GM23338 (cell line): ENCODE measurements at regions not wholly inside any gene's neighbourhood (a gene's known extent, or its start where the extent isn't known, plus 50 kb on each side); places are given as distances from the start of the nearest gene placed in this dataset.

Source experiments
- ATAC-seq: fragments of 200-7000 bp; cut with Tn5 transposase; 3 replicates; pipeline ENCODE4 v1.9.1; 2020
- DNase-seq: peaks from one replicate; pipeline ENCODE4 v3.0.0-alpha.2; 2015; ENCODE audit warnings: low spot score
- H2AFZ ChIP-seq: fragments of 200-600 bp; sonication (generic); 2 replicates; pipeline ENCODE4 v1.8.0; 2016; ENCODE audit warnings: antibody characterized with exemption, mild to moderate bottlenecking, moderate library complexity
- H3F3A ChIP-seq: fragments of 200-600 bp; sonication (generic); replicated peaks from 2 replicates; pipeline ENCODE4 v1.8.0; 2017; ENCODE audit warnings: antibody characterized with exemption, mixed run types, low read depth
- H3K27ac ChIP-seq: fragments of 200-600 bp; sonication (generic); 2 replicates; pipeline ENCODE4 v1.6.1; 2016; ENCODE audit warnings: low read depth
- H3K27me3 ChIP-seq: fragments of 200-600 bp; sonication (generic); 2 replicates; pipeline ENCODE4 v1.8.0; 2016; ENCODE audit warnings: mild to moderate bottlenecking, mixed run types, moderate library complexity; ENCODE audit not compliant: insufficient read depth
- H3K36me3 ChIP-seq: fragments of 200-600 bp; sonication (generic); 2 replicates; pipeline ENCODE4 v1.8.0; 2016; ENCODE audit warnings: mild to moderate bottlenecking; ENCODE audit not compliant: insufficient read depth
- H3K4me1 ChIP-seq: fragments of 200-600 bp; sonication (generic); 2 replicates; pipeline ENCODE4 v1.8.0; 2016; ENCODE audit warnings: mild to moderate bottlenecking, moderate library complexity; ENCODE audit not compliant: insufficient read depth
- H3K4me2 ChIP-seq: fragments of 200-600 bp; sonication (generic); 2 replicates; pipeline ENCODE4 v1.7.1; 2017; ENCODE audit warnings: mixed run types
- H3K4me3 ChIP-seq: fragments of 200-600 bp; sonication (generic); 2 replicates; pipeline ENCODE4 v1.6.1; 2016; ENCODE audit warnings: mixed run types
- H3K79me2 ChIP-seq: fragments of 200-600 bp; sonication (generic); replicated peaks from 2 replicates; pipeline ENCODE4 v1.8.0; 2017; ENCODE audit warnings: mild to moderate bottlenecking; ENCODE audit not compliant: insufficient read depth
- H3K9me2 ChIP-seq: fragments of 200-600 bp; sonication (generic); 2 replicates; pipeline ENCODE4 v1.8.0; 2017; ENCODE audit not compliant: insufficient read depth
- H4K20me1 ChIP-seq: fragments of 200-600 bp; sonication (generic); replicated peaks from 2 replicates; pipeline ENCODE4 v1.8.0; 2017; ENCODE audit warnings: mild to moderate bottlenecking; ENCODE audit not compliant: insufficient read depth
- H3K27ac Mint-ChIP-seq: 2 replicates; pipeline ENCODE4 v1.8.0; 2020; ENCODE audit warnings: inconsistent platforms, mild to moderate bottlenecking, moderate library complexity, mixed read lengths
- H3K27me3 Mint-ChIP-seq: 3 replicates; pipeline ENCODE4 v1.8.0; 2022; ENCODE audit warnings: low read depth, mild to moderate bottlenecking, moderate library complexity, mixed read lengths, inconsistent platforms; ENCODE audit not compliant: insufficient read depth, poor library complexity
- H3K36me3 Mint-ChIP-seq: 3 replicates; pipeline ENCODE4 v1.8.0; 2021; ENCODE audit warnings: low read depth, mild to moderate bottlenecking, inconsistent platforms, moderate library complexity, mixed read lengths
- H3K4me1 Mint-ChIP-seq: 3 replicates; pipeline ENCODE4 v1.8.0; 2020; ENCODE audit warnings: mild to moderate bottlenecking, inconsistent platforms, mixed read lengths
- H3K4me3 Mint-ChIP-seq: 3 replicates; pipeline ENCODE4 v1.8.0; 2021; ENCODE audit warnings: moderate library complexity, mild to moderate bottlenecking, inconsistent platforms, mixed read lengths
- H3K9me3 Mint-ChIP-seq: 3 replicates; pipeline ENCODE4 v1.8.0; 2020; ENCODE audit warnings: moderate library complexity, mild to moderate bottlenecking, inconsistent platforms, mixed read lengths
- CREB1 ChIP-seq: fragments of 250-450 bp; sonication (Bioruptor Pico); IDR thresholded peaks from 2 replicates; pipeline ENCODE4 v1.5.0; 2020; ENCODE audit warnings: low read depth, mild to moderate bottlenecking, moderate library complexity
- EZH2 ChIP-seq: fragments of 200-600 bp; sonication (generic); IDR thresholded peaks from one replicate; pipeline ENCODE4 v1.8.0; 2017; ENCODE audit warnings: antibody characterized with exemption, mild to moderate bottlenecking, low read depth; ENCODE audit not compliant: unreplicated experiment
- EZH2phosphoT487 ChIP-seq: fragments of 200-600 bp; sonication (generic); IDR thresholded peaks from one replicate; pipeline ENCODE4 v1.8.1; 2018; ENCODE audit warnings: antibody characterized with exemption; ENCODE audit not compliant: unreplicated experiment
- JUNB ChIP-seq: IDR thresholded peaks from one replicate; pipeline ENCODE4 v1.6.1; 2016; ENCODE audit warnings: antibody characterized with exemption; ENCODE audit not compliant: unreplicated experiment
- NANOG ChIP-seq: IDR thresholded peaks from 2 replicates; pipeline ENCODE4 v1.6.1; 2016; ENCODE audit warnings: antibody characterized with exemption, borderline replicate concordance
- POLR2AphosphoS5 ChIP-seq: IDR thresholded peaks from 2 replicates; pipeline ENCODE4 v1.6.1; 2016; ENCODE audit warnings: antibody characterized with exemption, low read depth
- STAT1 ChIP-seq: IDR thresholded peaks from one replicate; pipeline ENCODE4 v1.6.1; 2016; ENCODE audit warnings: antibody characterized with exemption; ENCODE audit not compliant: unreplicated experiment
- ZNF114 ChIP-seq: fragments of 250-450 bp; sonication (Bioruptor Pico); IDR thresholded peaks from 2 replicates; pipeline ENCODE4 v1.5.0; 2020; ENCODE audit warnings: mild to moderate bottlenecking, moderate library complexity
- ZNF331 ChIP-seq: fragments of 250-450 bp; sonication (Bioruptor Pico); IDR thresholded peaks from 2 replicates; pipeline ENCODE4 v1.5.0; 2020; ENCODE audit warnings: low read depth, mild to moderate bottlenecking, moderate library complexity
- TF ChIP-seq, protein P1 (sequence below), 2 experiments: fragments of 200-600 bp in 1 of 2; sonication (generic) in 1 of 2; conservative IDR thresholded peaks; 2 replicates each; pipeline versions ENCODE4 v1.5.1 to v1.6.1; 2016 to 2017; ENCODE audit warnings: antibody characterized with exemption in 2 of 2, low read depth in 2 of 2, mild to moderate bottlenecking in 2 of 2, moderate library complexity in 1 of 2
- TF ChIP-seq, protein P2 (sequence below): IDR thresholded peaks from 2 replicates; pipeline ENCODE4 v1.6.1; 2016; ENCODE audit warnings: antibody characterized with exemption
- TF ChIP-seq, protein P3 (sequence below): IDR thresholded peaks from one replicate; pipeline ENCODE4 v1.6.1; 2018; ENCODE audit warnings: antibody characterized with exemption; ENCODE audit not compliant: unreplicated experiment
- TF ChIP-seq, protein P4 (sequence below): fragments of 250-450 bp; sonication (Bioruptor Pico); IDR thresholded peaks from 2 replicates; pipeline ENCODE4 v1.5.0; 2020; ENCODE audit warnings: mild to moderate bottlenecking, moderate library complexity

DNA sequence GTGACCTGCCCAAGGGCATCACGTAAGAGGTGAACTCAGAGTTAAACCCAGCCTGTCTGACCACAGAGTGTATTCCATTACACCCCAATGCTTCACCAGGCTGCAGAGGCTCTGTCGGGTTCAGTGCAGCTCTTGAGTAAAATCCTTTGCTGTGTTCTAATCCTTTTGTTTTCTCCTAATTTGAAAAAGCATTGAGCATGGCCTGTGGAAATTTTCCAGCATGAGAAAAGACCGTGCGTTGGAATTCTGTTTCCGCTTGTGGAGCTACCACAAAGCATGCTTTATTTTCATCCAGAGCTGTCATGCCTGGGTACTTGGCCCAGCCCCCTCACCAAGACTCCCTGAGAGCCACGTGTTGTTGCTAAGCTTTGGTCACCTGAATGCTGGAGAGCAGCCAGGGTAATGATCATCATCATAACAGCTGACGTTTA, 317.6 kb downstream of the PRDM2 start:
- Histone ChIP-seq H3K27me3 (no peaks in the 10 kb centered on the region), H3F3A (no peaks in the 10 kb centered on the region), H2AFZ (0 out of 2 replicates have a peak overlapping the region, but pooled peaks have one; percentile 28), H3K27ac (no peak overlapping the region), H4K20me1 (no peaks in the 10 kb centered on the region), H3K4me1 (peaks cover 12% of the 10 kb centered on the region), H3K4me3 (no peak overlapping the region), H3K9me2 (peaks cover 2% of the 10 kb centered on the region), H3K4me2 (no peak overlapping the region), H3K79me2 (no peaks in the 10 kb centered on the region), H3K36me3 (no peaks in the 10 kb centered on the region)
- no peak overlapping the region for H3K27ac Mint-ChIP-seq
- no peaks in the 10 kb centered on the region for H3K27me3 Mint-ChIP-seq
- H3K4me3 Mint-ChIP-seq, result no peak overlapping the region
- H3K4me1 Mint-ChIP-seq, result peaks cover 7% of the 10 kb centered on the region; the same call in 2 of the 3 replicates
- no peak; the same call in 2 of the 3 replicates for ATAC-seq
- H3K36me3 Mint-ChIP-seq, result no peaks in the 10 kb centered on the region; the same call in none of the 3 replicates
- TF ChIP-seq STAT1 (no peak), ZNF114 (CRISPR knock-in tag) (no peak), POLR2AphosphoS5 (no peak), JUNB (no peak), ZNF331 (no peak), EZH2 (no peak), CREB1 (CRISPR knock-in tag) (no peak), NANOG (no peak), EZH2phosphoT487 (no peak)
- TF ChIP-seq, protein P1, sequence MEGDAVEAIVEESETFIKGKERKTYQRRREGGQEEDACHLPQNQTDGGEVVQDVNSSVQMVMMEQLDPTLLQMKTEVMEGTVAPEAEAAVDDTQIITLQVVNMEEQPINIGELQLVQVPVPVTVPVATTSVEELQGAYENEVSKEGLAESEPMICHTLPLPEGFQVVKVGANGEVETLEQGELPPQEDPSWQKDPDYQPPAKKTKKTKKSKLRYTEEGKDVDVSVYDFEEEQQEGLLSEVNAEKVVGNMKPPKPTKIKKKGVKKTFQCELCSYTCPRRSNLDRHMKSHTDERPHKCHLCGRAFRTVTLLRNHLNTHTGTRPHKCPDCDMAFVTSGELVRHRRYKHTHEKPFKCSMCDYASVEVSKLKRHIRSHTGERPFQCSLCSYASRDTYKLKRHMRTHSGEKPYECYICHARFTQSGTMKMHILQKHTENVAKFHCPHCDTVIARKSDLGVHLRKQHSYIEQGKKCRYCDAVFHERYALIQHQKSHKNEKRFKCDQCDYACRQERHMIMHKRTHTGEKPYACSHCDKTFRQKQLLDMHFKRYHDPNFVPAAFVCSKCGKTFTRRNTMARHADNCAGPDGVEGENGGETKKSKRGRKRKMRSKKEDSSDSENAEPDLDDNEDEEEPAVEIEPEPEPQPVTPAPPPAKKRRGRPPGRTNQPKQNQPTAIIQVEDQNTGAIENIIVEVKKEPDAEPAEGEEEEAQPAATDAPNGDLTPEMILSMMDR (conservative IDR thresholded peaks at IDR 0.05; ENCODE audit: low read depth in 2 of 2), result no peak
- TF ChIP-seq, protein P2, sequence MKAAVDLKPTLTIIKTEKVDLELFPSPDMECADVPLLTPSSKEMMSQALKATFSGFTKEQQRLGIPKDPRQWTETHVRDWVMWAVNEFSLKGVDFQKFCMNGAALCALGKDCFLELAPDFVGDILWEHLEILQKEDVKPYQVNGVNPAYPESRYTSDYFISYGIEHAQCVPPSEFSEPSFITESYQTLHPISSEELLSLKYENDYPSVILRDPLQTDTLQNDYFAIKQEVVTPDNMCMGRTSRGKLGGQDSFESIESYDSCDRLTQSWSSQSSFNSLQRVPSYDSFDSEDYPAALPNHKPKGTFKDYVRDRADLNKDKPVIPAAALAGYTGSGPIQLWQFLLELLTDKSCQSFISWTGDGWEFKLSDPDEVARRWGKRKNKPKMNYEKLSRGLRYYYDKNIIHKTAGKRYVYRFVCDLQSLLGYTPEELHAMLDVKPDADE, result no peak
- TF ChIP-seq, protein P3, sequence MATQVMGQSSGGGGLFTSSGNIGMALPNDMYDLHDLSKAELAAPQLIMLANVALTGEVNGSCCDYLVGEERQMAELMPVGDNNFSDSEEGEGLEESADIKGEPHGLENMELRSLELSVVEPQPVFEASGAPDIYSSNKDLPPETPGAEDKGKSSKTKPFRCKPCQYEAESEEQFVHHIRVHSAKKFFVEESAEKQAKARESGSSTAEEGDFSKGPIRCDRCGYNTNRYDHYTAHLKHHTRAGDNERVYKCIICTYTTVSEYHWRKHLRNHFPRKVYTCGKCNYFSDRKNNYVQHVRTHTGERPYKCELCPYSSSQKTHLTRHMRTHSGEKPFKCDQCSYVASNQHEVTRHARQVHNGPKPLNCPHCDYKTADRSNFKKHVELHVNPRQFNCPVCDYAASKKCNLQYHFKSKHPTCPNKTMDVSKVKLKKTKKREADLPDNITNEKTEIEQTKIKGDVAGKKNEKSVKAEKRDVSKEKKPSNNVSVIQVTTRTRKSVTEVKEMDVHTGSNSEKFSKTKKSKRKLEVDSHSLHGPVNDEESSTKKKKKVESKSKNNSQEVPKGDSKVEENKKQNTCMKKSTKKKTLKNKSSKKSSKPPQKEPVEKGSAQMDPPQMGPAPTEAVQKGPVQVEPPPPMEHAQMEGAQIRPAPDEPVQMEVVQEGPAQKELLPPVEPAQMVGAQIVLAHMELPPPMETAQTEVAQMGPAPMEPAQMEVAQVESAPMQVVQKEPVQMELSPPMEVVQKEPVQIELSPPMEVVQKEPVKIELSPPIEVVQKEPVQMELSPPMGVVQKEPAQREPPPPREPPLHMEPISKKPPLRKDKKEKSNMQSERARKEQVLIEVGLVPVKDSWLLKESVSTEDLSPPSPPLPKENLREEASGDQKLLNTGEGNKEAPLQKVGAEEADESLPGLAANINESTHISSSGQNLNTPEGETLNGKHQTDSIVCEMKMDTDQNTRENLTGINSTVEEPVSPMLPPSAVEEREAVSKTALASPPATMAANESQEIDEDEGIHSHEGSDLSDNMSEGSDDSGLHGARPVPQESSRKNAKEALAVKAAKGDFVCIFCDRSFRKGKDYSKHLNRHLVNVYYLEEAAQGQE, result no peak
- TF ChIP-seq, protein P4, sequence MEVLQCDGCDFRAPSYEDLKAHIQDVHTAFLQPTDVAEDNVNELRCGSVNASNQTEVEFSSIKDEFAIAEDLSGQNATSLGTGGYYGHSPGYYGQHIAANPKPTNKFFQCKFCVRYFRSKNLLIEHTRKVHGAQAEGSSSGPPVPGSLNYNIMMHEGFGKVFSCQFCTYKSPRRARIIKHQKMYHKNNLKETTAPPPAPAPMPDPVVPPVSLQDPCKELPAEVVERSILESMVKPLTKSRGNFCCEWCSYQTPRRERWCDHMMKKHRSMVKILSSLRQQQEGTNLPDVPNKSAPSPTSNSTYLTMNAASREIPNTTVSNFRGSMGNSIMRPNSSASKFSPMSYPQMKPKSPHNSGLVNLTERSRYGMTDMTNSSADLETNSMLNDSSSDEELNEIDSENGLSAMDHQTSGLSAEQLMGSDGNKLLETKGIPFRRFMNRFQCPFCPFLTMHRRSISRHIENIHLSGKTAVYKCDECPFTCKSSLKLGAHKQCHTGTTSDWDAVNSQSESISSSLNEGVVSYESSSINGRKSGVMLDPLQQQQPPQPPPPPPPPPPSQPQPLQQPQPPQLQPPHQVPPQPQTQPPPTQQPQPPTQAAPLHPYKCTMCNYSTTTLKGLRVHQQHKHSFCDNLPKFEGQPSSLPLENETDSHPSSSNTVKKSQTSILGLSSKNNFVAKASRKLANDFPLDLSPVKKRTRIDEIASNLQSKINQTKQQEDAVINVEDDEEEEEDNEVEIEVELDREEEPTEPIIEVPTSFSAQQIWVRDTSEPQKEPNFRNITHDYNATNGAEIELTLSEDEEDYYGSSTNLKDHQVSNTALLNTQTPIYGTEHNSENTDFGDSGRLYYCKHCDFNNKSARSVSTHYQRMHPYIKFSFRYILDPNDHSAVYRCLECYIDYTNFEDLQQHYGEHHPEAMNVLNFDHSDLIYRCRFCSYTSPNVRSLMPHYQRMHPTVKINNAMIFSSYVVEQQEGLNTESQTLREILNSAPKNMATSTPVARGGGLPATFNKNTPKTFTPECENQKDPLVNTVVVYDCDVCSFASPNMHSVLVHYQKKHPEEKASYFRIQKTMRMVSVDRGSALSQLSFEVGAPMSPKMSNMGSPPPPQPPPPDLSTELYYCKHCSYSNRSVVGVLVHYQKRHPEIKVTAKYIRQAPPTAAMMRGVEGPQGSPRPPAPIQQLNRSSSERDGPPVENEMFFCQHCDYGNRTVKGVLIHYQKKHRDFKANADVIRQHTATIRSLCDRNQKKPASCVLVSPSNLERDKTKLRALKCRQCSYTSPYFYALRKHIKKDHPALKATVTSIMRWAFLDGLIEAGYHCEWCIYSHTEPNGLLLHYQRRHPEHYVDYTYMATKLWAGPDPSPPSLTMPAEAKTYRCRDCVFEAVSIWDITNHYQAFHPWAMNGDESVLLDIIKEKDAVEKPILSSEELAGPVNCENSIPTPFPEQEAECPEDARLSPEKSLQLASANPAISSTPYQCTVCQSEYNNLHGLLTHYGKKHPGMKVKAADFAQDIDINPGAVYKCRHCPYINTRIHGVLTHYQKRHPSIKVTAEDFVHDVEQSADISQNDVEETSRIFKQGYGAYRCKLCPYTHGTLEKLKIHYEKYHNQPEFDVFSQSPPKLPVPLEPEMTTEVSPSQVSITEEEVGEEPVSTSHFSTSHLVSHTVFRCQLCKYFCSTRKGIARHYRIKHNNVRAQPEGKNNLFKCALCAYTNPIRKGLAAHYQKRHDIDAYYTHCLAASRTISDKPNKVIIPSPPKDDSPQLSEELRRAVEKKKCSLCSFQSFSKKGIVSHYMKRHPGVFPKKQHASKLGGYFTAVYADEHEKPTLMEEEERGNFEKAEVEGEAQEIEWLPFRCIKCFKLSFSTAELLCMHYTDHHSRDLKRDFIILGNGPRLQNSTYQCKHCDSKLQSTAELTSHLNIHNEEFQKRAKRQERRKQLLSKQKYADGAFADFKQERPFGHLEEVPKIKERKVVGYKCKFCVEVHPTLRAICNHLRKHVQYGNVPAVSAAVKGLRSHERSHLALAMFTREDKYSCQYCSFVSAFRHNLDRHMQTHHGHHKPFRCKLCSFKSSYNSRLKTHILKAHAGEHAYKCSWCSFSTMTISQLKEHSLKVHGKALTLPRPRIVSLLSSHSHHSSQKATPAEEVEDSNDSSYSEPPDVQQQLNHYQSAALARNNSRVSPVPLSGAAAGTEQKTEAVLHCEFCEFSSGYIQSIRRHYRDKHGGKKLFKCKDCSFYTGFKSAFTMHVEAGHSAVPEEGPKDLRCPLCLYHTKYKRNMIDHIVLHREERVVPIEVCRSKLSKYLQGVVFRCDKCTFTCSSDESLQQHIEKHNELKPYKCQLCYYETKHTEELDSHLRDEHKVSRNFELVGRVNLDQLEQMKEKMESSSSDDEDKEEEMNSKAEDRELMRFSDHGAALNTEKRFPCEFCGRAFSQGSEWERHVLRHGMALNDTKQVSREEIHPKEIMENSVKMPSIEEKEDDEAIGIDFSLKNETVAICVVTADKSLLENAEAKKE (CRISPR knock-in tag), result no peak
- H3K9me3 Mint-ChIP-seq, result peaks cover 14% of the 10 kb centered on the region; the same call in 1 of the 3 replicates
- no peak for DNase-seq
